Cardiac septum (tissue), 1 donor: ENCODE measurements at regions not wholly inside any gene's neighbourhood (a gene's known extent, or its start where the extent isn't known, plus 50 kb on each side); places are given as distances from the start of the nearest gene placed in this dataset.
A peak's percentile ranks its signal among the peaks of the same experiment; 100 is the strongest.

Experiments
- DNase-seq: peaks from one replicate; pipeline ENCODE4 v3.0.0-alpha.2; 2020; ENCODE audit warnings: low spot score
- intact Hi-C: fragments of 100-400 bp; cut with DNase I; formaldehyde crosslinking; loops from one replicate; pipeline ENCODE4 v1.14.0; 2022
- donor health status: DM: no; HTN: no; CAD: no.

GRCh38 chr5:1673042-1673677, 126.5 kb downstream of the MRPL36 start:
- peak; percentile 50 for DNase-seq
- intact Hi-C loops = no loop called here

GRCh38 chr5:1672396-1672795, 127.2 kb downstream of the MRPL36 start:
- DNase-seq = peak; percentile 67
- intact Hi-C loops = no loop called here

DNA sequence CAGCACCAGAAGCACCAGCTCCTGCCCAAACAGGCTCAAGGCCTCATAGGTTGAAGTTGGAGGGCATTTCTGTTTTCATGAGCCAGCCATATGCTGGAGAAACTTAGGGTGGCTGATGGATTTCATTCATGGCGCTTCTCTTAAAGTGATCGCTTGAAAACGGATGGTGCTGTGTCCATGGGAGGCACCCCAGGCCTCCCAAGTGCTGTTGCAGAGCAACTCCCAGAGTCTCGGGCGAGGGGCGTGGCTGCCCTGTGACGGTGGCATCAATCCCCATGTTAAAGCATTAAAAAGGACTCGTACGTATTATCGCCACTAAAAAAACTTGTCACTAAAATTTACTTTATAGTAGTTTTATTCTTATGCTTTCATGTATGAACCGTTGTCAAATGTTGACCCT, 128.3 kb downstream of the MRPL36 start:
- intact Hi-C loops = no loop called here
- DNase-seq = no peak

GRCh38 chr5:1670351-1670750, 129.3 kb downstream of the MRPL36 start:
- no peak for DNase-seq
- intact Hi-C loops = no loop called here

GRCh38 chr5:1669276-1670155, 130.1 kb downstream of the MRPL36 start:
- peak; percentile 59 for DNase-seq

DNA sequence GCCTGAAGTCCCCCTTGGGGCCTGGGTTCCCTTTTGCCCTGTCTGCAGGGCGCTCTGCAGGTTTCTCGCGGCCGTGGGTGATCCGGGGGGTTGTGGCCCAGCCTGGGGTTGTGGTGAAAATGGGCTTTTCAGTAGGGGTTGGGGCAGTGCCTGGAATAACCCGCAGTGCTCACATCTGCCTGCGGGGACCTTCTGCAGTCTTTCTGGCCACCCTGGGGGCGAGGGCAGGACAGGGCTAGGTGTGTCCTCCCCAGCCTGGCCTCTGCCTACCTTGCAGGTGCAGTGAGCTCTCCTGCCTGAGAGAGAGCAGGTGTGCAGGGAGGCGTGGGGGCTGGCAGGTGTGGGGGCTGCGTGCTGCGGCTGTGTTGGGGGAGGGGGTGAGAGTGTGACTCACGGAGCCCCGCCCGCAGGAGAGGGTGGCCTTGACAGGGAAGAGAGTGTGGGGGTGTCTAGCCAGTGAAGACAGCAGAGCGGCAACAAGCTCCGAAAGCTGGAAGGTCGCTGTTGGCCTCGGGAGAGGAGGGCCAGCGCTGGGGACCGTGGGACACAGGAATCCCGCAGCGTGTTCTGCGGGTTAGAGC, 131.4 kb downstream of the MRPL36 start:
- peak; percentile 53 for DNase-seq
- intact Hi-C loops = no loop called here

More at GRCh38 chr5:1669276-1670155, 130.1 kb downstream of the MRPL36 start:
- intact Hi-C loops = no loop called here

DNA sequence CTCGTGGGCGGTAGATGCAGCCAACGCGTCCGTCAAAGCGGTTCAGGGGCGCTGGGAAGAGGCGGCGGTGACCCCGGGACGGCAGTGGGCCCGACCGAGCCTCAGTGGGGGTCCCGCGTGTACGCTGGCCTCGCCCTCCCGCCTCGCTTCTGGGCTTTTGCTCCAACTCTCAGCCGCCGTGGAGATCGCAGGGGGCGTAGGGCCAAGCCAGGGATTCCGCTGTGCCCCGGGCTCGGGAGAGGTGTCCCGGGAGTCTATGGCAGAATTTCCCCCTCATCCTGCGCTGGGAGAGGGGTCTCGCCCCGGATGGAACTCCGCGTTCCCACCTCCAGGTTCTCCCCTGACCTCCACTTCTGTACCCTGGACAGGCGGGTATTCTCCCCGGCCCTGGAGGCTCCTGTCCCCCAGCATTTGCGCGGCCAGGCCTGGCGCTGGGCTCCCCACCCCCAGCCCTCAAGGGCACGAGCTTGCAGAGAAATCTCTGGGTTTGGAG, 131.9 kb downstream of the MRPL36 start:
- intact Hi-C loops = no loop called here
- no peak for DNase-seq

GRCh38 chr5:1666812-1667588, 132.6 kb downstream of the MRPL36 start:
- DNase-seq = peak; percentile 66
- intact Hi-C loops = no loop called here

- intact Hi-C loops = no loop called here
- peak; percentile 55 for DNase-seq
Measured at GRCh38 chr5:1666221-1666620, 133.4 kb downstream of the MRPL36 start.

GRCh38 chr5:1665803-1666202, 133.8 kb downstream of the MRPL36 start:
- intact Hi-C loops = no loop called here
- no peak for DNase-seq

GRCh38 chr5:1665231-1665630, 134.4 kb downstream of the MRPL36 start:
- intact Hi-C loops = no loop called here
- DNase-seq = peak; percentile 50

DNA sequence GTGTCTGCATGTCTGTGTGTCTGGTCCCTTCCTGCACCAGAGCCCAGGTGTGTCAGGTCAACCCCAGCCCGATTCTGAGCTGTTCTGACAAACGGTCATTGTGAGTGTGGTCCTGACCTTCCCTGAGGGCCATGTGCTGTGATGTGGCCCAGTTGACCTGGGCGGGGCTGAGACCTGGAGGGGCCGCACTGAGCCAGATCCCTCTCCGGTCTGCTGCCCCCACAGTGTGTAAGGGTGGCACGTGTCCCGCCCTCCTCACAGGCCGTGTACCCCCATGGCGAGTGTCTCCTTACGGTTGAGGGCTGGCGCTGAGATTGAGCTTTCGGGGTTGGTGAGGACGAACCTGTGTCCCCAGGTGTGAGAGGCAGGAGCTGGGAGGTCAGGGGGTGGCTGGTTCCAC, 136.5 kb downstream of the MRPL36 start:
- DNase-seq = peak; percentile 39
- intact Hi-C loops = no loop called here

- intact Hi-C loops = no loop called here
- DNase-seq = peak; percentile 53
Measured at GRCh38 chr5:1662559-1663085, 137.0 kb downstream of the MRPL36 start.

DNA sequence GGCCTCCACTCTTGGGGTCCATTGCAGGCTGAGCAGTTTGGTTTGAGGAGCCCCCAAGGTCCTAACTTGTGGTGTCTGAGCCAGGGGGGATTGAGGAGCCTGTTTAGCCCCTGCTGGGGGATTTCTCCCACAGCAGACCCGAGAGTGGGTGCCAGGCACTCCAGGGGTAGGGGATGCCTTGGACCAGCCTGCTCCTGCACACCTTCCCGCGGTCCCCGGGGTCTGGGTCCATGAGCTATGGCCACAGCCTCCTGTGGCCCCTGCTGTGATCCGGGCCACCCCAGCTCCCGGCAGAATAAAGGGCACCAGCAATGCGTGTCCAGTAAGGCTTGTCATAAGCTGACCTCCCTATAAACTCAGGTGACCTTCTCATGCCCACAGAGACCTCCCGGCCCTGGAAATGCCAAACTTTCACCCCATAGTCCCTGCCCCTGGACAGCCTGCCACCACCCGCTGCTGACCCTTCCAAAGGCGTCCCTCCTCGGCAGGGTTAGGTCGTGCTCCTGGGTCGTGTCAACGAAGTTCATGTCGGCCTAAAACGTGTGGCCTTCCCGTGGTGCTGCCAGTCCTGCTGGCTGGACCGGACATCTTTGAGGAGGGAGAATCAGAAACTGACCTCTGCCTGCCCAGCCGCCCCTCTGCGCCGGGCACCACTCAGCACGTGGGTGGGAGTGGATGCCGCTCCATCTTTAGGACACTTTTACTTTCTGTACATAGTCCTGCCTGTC, 137.6 kb downstream of the MRPL36 start:
- DNase-seq = peak; percentile 68
- intact Hi-C loops = no loop called here

- no peak for DNase-seq
- intact Hi-C loops = no loop called here
Measured at GRCh38 chr5:1661311-1661710, 137.6 kb upstream of the LPCAT1 start.

DNA sequence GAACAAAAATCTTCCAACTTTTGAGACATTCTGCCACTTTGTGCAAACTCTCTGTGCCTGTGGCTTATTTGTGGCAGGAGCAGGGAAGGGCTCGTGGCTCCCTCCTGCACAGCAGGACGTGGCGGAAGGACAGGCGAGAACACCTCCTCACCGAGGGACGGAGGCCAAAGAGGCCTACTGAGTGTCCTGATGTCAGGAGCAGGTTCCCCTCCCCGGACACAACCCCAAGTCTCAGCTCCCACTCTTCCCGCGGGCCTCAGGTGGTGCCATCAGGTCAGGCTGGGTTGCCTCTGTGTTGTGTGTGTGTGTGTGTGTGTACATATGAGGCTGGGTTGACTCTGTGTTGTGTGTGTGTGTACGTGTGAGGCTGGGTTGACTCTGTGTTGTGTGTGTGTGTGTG, 136.8 kb upstream of the LPCAT1 start:
- intact Hi-C loops = no loop called here
- DNase-seq = no peak

- intact Hi-C loops = no loop called here
- DNase-seq = peak; percentile 66
Measured at GRCh38 chr5:1660001-1660400, 136.2 kb upstream of the LPCAT1 start.

- DNase-seq = peak; percentile 57
- intact Hi-C loops = no loop called here
Measured at GRCh38 chr5:1659100-1659981, 135.6 kb upstream of the LPCAT1 start.
